Breast epithelium (tissue), 3 donors: ENCODE measurements at regions not wholly inside any gene's neighbourhood (a gene's known extent, or its start where the extent isn't known, plus 50 kb on each side); places are given as distances from the start of the nearest gene placed in this dataset.

Experiments used
- POLR2AphosphoS5 ChIP-seq, 3 donors: sonication (generic); formaldehyde crosslinking; IDR thresholded peaks; one replicate each; pipeline ENCODE4 v1.6.1; 2017; ENCODE audit warnings: antibody characterized with exemption in 3 of 3
- TF ChIP-seq, protein P1 (sequence below), 3 donors: fragments of 450-650 bp; IDR thresholded peaks; one replicate each; pipeline ENCODE4 v1.5.1; 2016 to 2017; ENCODE audit warnings: antibody characterized with exemption in 3 of 3, mild to moderate bottlenecking in 3 of 3, moderate library complexity in 3 of 3

GRCh38 chr6:166687879-166688205 is 60.8 kb upstream of the RPS6KA2 start:
- TF ChIP-seq, protein P1, sequence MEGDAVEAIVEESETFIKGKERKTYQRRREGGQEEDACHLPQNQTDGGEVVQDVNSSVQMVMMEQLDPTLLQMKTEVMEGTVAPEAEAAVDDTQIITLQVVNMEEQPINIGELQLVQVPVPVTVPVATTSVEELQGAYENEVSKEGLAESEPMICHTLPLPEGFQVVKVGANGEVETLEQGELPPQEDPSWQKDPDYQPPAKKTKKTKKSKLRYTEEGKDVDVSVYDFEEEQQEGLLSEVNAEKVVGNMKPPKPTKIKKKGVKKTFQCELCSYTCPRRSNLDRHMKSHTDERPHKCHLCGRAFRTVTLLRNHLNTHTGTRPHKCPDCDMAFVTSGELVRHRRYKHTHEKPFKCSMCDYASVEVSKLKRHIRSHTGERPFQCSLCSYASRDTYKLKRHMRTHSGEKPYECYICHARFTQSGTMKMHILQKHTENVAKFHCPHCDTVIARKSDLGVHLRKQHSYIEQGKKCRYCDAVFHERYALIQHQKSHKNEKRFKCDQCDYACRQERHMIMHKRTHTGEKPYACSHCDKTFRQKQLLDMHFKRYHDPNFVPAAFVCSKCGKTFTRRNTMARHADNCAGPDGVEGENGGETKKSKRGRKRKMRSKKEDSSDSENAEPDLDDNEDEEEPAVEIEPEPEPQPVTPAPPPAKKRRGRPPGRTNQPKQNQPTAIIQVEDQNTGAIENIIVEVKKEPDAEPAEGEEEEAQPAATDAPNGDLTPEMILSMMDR (IDR thresholded peaks at IDR 0.05), result no peak
- no peak for TF ChIP-seq POLR2AphosphoS5 (IDR thresholded peaks at IDR 0.05)
